ENCODE measurements at regions not wholly inside any gene's neighbourhood (a gene's known extent, or its start where the extent isn't known, plus 50 kb on each side); places are given as distances from the start of the nearest gene placed in this dataset.

DNA sequence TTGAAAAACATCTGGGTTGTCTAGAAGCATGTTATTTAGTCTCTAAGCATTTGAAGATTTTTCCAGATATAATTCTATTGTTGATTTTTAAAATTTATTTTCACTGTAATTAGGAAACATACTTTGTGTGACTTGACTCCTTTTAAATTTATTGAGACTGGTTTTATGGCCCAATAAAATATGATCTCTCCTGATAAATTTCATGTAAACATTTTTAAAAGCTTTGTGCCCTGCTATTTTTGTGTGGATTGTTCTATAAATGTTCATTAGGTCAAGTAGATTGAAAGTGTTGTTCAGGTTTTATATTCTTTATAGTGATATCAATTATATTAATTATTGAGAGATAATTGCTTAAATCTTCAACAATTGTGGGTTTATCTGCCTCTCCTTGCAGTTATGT is 105.4 kb downstream of the RFX6 start:
- Histone ChIP-seq H3K27ac (replicated peaks) (no peak overlapping the region), H3K4me3 (no peak overlapping the region), H3K4me1 (no peaks in the 10 kb centered on the region), H3K9me3 (replicated peaks) (peaks cover 21% of the 10 kb centered on the region), H3K27me3 (ENCODE audit: low read depth) (no peaks in the 10 kb centered on the region), H3K36me3 (no peaks in the 10 kb centered on the region)
- intact Hi-C loops (cut with micrococcal nuclease) = no loop called here
- no peak for DNase-seq
- TF ChIP-seq, protein P1, sequence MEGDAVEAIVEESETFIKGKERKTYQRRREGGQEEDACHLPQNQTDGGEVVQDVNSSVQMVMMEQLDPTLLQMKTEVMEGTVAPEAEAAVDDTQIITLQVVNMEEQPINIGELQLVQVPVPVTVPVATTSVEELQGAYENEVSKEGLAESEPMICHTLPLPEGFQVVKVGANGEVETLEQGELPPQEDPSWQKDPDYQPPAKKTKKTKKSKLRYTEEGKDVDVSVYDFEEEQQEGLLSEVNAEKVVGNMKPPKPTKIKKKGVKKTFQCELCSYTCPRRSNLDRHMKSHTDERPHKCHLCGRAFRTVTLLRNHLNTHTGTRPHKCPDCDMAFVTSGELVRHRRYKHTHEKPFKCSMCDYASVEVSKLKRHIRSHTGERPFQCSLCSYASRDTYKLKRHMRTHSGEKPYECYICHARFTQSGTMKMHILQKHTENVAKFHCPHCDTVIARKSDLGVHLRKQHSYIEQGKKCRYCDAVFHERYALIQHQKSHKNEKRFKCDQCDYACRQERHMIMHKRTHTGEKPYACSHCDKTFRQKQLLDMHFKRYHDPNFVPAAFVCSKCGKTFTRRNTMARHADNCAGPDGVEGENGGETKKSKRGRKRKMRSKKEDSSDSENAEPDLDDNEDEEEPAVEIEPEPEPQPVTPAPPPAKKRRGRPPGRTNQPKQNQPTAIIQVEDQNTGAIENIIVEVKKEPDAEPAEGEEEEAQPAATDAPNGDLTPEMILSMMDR (IDR thresholded peaks at IDR 0.05; ENCODE audit: borderline replicate concordance) = no peak

DNA sequence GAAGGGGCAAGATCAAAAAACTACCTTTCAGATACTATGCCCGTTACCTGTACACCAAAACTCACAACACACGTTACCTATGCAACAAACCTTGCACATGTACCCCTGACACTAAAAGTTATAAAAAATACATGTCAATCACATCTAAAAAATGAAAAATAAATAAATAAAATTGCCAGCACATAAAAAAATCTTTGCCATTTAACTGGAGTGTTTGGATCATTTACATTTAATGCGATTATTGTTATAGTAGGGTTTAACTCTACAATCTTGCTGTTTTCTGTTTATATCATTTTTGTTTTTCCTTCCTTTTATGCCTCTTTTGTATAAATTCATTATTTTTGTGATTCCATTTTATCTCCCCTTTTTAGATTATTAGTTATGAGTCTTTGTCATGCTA is 106.3 kb downstream of the RFX6 start:
- TF ChIP-seq, protein P1 (IDR thresholded peaks at IDR 0.05; ENCODE audit: borderline replicate concordance) = no peak
- no peaks in the 10 kb centered on the region for H3K27me3 ChIP-seq (ENCODE audit: low read depth)
- intact Hi-C loops (cut with micrococcal nuclease) = no loop called here
- H3K27ac ChIP-seq (replicated peaks) = no peak overlapping the region
- H3K36me3 ChIP-seq = no peaks in the 10 kb centered on the region
- no peak overlapping the region for H3K4me3 ChIP-seq
- no peak for DNase-seq
- peaks cover 21% of the 10 kb centered on the region for H3K9me3 ChIP-seq (replicated peaks)
- no peaks in the 10 kb centered on the region for H3K4me1 ChIP-seq

DNA sequence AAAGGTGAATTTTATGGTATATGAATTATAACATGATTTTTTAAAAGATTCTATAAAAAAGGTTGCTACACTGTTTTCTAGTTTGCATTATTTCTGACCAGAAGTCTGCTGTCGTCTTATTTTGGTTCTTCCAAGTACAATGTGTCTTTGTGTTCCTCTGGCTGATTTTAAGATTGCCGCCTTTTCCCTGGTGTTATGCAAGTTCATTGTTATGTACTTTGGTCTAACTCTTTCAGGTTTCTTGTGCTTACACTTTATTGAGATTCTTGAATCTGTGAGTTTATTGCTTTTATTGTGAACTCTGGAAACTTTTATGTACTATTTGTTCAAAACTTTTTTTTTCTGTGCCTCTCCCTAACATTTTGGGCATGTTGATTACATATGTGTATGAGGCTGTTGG is 109.8 kb downstream of the RFX6 start:
- Histone ChIP-seq H3K27me3 (ENCODE audit: low read depth) (no peaks in the 10 kb centered on the region), H3K36me3 (no peaks in the 10 kb centered on the region), H3K4me1 (no peaks in the 10 kb centered on the region), H3K4me3 (no peak overlapping the region), H3K27ac (replicated peaks) (no peak overlapping the region), H3K9me3 (replicated peaks) (peaks cover 21% of the 10 kb centered on the region)
- DNase-seq = no peak
- intact Hi-C loops (cut with micrococcal nuclease) = no loop called here
- TF ChIP-seq, protein P1 (IDR thresholded peaks at IDR 0.05; ENCODE audit: borderline replicate concordance) = no peak

DNA sequence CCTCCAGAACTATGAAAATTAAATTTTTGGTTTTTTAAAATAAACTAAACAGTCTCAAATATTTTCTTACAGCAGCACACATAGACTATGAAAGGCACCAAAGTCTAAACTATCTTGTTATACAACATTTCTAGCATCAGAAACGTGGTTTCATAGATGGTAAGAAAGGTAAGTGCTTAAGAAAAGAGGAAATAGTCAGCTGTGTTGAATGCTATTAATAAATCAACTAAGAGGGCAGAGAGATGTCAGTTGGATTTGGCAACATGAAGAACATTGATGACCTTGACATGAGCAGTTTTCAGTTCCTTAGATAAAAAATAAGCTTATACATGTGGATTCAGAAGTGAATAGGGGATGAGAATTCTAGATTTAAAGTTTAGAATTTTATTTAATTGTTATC is 113.6 kb downstream of the RFX6 start:
- Histone ChIP-seq H3K36me3 (no peaks in the 10 kb centered on the region), H3K9me3 (replicated peaks) (peaks cover 7% of the 10 kb centered on the region)
- TF ChIP-seq, protein P1 (IDR thresholded peaks at IDR 0.05; ENCODE audit: borderline replicate concordance) = no peak

DNA sequence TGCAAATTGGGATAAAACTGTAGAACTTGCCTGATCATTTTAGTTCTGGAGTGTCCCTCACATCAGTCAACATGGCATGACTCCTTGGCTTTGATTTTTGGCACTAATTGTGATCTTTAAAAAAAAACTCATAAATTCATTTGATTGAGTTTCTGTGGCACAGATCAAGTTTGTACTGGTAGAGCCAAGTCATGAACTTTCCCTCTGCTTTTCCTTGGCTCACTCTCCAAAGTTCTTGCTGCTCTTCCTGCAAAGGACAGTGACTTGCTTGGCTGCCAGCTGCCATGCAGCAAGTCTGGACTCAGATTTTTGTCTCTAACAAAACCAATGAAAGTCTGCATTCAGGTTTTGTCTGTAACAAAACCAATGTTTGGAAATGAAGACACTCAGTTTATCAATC is 115.5 kb downstream of the RFX6 start:
- Histone ChIP-seq H3K27ac (replicated peaks) (no peak overlapping the region), H3K4me1 (no peaks in the 10 kb centered on the region), H3K9me3 (replicated peaks) (peaks cover 9% of the 10 kb centered on the region), H3K36me3 (no peaks in the 10 kb centered on the region), H3K27me3 (ENCODE audit: low read depth) (no peaks in the 10 kb centered on the region), H3K4me3 (no peak overlapping the region)
- no peak for DNase-seq
- TF ChIP-seq, protein P1 (IDR thresholded peaks at IDR 0.05; ENCODE audit: borderline replicate concordance) = no peak
- intact Hi-C loops (cut with micrococcal nuclease) = no loop called here

More for the DNA sequence above, 113.6 kb downstream of the RFX6 start:
- Histone ChIP-seq H3K4me1 (no peaks in the 10 kb centered on the region), H3K27ac (replicated peaks) (no peak overlapping the region), H3K27me3 (ENCODE audit: low read depth) (no peaks in the 10 kb centered on the region), H3K4me3 (no peak overlapping the region)
- intact Hi-C loops (cut with micrococcal nuclease) = no loop called here
- no peak for DNase-seq

DNA sequence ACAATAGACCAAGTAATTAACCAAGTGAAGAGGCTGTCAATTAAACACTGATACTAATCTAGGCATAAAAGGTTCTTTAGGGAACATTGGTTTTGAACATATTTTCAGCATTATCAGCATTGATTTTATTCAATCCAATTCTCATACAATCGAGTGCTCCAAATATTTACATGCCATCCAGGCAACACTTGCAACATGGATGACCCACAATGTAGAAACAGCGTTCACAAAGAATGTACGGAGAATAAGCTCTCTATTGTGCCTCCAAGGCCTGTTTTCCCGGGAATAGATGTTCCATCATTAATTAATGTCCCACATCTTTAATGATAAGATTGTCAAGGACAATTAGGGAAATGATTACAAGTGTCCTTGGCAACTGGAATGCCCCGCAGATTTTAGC is 117.4 kb downstream of the RFX6 start:
- intact Hi-C loops (cut with micrococcal nuclease) = no loop called here
- DNase-seq = no peak
- H3K27ac ChIP-seq (replicated peaks) = no peak overlapping the region
- peaks cover 9% of the 10 kb centered on the region for H3K9me3 ChIP-seq (replicated peaks)
- no peaks in the 10 kb centered on the region for H3K27me3 ChIP-seq (ENCODE audit: low read depth)
- H3K36me3 ChIP-seq = no peaks in the 10 kb centered on the region
- TF ChIP-seq, protein P1 (IDR thresholded peaks at IDR 0.05; ENCODE audit: borderline replicate concordance) = no peak
- no peak overlapping the region for H3K4me3 ChIP-seq
- no peaks in the 10 kb centered on the region for H3K4me1 ChIP-seq

Data from left ventricle myocardium inferior (tissue), 1 donor.